WTC11 (cell line): ENCODE measurements at regions not wholly inside any gene's neighbourhood (a gene's known extent, or its start where the extent isn't known, plus 50 kb on each side); places are given as distances from the start of the nearest gene placed in this dataset.

Source experiments
- ATAC-seq: fragments of 200-7000 bp; cut with Tn5 transposase; 2 replicates; pipeline ENCODE4 v1.10.0; 2021; ENCODE audit warnings: mild to moderate bottlenecking, moderate library complexity
- CTCF ChIA-PET: fragments of 300-600 bp; sonication (Branson Sonifier 250); formaldehyde crosslinking; loops from one replicate; lab custom pipeline; 2021; ENCODE audit warnings: antibody characterized with exemption; lab: Charles Lee
- POLR2A ChIA-PET: fragments of 350-600 bp; sonication (Branson Sonifier 250); formaldehyde crosslinking; loops from one replicate; lab custom pipeline; 2021; ENCODE audit warnings: antibody characterized with exemption; lab: Charles Lee
- DNase-seq: peaks from one replicate; pipeline ENCODE4 v3.0.0; 2021; ENCODE audit warnings: low spot score
- H3K27ac Mint-ChIP-seq: 2 replicates; pipeline ENCODE4 v1.8.0; 2021; ENCODE audit warnings: mixed read lengths
- H3K27me3 Mint-ChIP-seq: 2 replicates; pipeline ENCODE4 v1.8.0; 2021; ENCODE audit warnings: low read depth, mild to moderate bottlenecking, moderate library complexity, mixed read lengths
- H3K36me3 Mint-ChIP-seq: 2 replicates; pipeline ENCODE4 v1.8.0; 2021; ENCODE audit warnings: mixed read lengths
- H3K4me1 Mint-ChIP-seq: 2 replicates; pipeline ENCODE4 v1.8.0; 2022; ENCODE audit warnings: mixed read lengths
- H3K4me3 Mint-ChIP-seq: 2 replicates; pipeline ENCODE4 v1.8.0; 2021; ENCODE audit warnings: mild to moderate bottlenecking, moderate library complexity, mixed read lengths
- H3K9me3 Mint-ChIP-seq: 2 replicates; pipeline ENCODE4 v1.8.0; 2021; ENCODE audit warnings: mixed read lengths
- CREB1 ChIP-seq: sonication (generic); formaldehyde crosslinking; IDR thresholded peaks from 2 replicates; pipeline ENCODE4 v1.8.0; 2023; ENCODE audit warnings: mild to moderate bottlenecking, missing genetic modification reagents
- CREM ChIP-seq: sonication (generic); formaldehyde crosslinking; IDR thresholded peaks from 2 replicates; pipeline ENCODE4 v1.8.1; 2022; ENCODE audit warnings: mild to moderate bottlenecking, missing genetic modification reagents, moderate library complexity
- ELF4 ChIP-seq: sonication (generic); formaldehyde crosslinking; IDR thresholded peaks from 2 replicates; pipeline ENCODE4 v1.8.1; 2022; ENCODE audit warnings: low read depth, mild to moderate bottlenecking, moderate library complexity, missing genetic modification reagents
- GABPB1 ChIP-seq: sonication (generic); formaldehyde crosslinking; IDR thresholded peaks from 2 replicates; pipeline ENCODE4 v1.8.1; 2023; ENCODE audit warnings: mild to moderate bottlenecking, missing genetic modification reagents
- HMGA2 ChIP-seq: fragments of 250-450 bp; sonication (Bioruptor Pico); IDR thresholded peaks from 2 replicates; pipeline ENCODE4 v1.4.0; 2021; ENCODE audit warnings: mild to moderate bottlenecking, moderate library complexity
- NFATC4 ChIP-seq: fragments of 250-450 bp; sonication (Bioruptor Pico); IDR thresholded peaks from 2 replicates; pipeline ENCODE4 v1.9.0; 2021; ENCODE audit warnings: mild to moderate bottlenecking
- NFYB ChIP-seq: sonication (generic); formaldehyde crosslinking; conservative IDR thresholded peaks from 2 replicates; pipeline ENCODE4 v1.8.0; 2022; ENCODE audit warnings: low read depth, missing genetic modification reagents
- OVOL2 ChIP-seq: fragments of 250-450 bp; sonication (Bioruptor Pico); IDR thresholded peaks from 2 replicates; pipeline ENCODE4 v1.9.0; 2021; ENCODE audit warnings: mild to moderate bottlenecking, borderline replicate concordance
- RELA ChIP-seq: sonication (generic); formaldehyde crosslinking; IDR thresholded peaks from 2 replicates; pipeline ENCODE4 v1.8.1; 2022; ENCODE audit warnings: missing genetic modification reagents, mild to moderate bottlenecking, borderline replicate concordance
- RORB ChIP-seq: fragments of 250-450 bp; sonication (Bioruptor Pico); IDR thresholded peaks from 2 replicates; pipeline ENCODE4 v1.9.0; 2021; ENCODE audit warnings: mild to moderate bottlenecking
- TCF7 ChIP-seq: sonication (generic); formaldehyde crosslinking; IDR thresholded peaks from 2 replicates; pipeline ENCODE4 v1.8.0; 2022; ENCODE audit warnings: mild to moderate bottlenecking, low read depth, missing genetic modification reagents, moderate library complexity
- TEAD4 ChIP-seq: sonication (generic); formaldehyde crosslinking; IDR thresholded peaks from 2 replicates; pipeline ENCODE4 v1.8.0; 2022; ENCODE audit warnings: mild to moderate bottlenecking, missing genetic modification reagents
- TP53 ChIP-seq: sonication (generic); formaldehyde crosslinking; IDR thresholded peaks from 2 replicates; pipeline ENCODE4 v1.8.1; 2023; ENCODE audit warnings: mild to moderate bottlenecking, missing genetic modification reagents
- TF ChIP-seq, protein P1 (sequence below): sonication (generic); formaldehyde crosslinking; IDR thresholded peaks from 2 replicates; pipeline ENCODE4 v1.8.1; 2022; ENCODE audit warnings: mild to moderate bottlenecking, moderate library complexity, missing genetic modification reagents
- TF ChIP-seq, protein P2 (sequence below): sonication (generic); formaldehyde crosslinking; IDR thresholded peaks from 2 replicates; pipeline ENCODE4 v1.8.0; 2022; ENCODE audit warnings: mild to moderate bottlenecking, missing genetic modification reagents
- TF ChIP-seq, protein P3 (sequence below): fragments of 250-450 bp; sonication (Bioruptor Pico); conservative IDR thresholded peaks from 2 replicates; pipeline ENCODE4 v1.9.0; 2021; ENCODE audit warnings: mild to moderate bottlenecking
- TF ChIP-seq, protein P4 (sequence below): sonication (generic); formaldehyde crosslinking; IDR thresholded peaks from 2 replicates; pipeline ENCODE4 v1.8.1; 2023; ENCODE audit warnings: mild to moderate bottlenecking, missing genetic modification reagents
- TF ChIP-seq, protein P5 (sequence below): fragments of 250-450 bp; sonication (Bioruptor Pico); IDR thresholded peaks from 2 replicates; pipeline ENCODE4 v1.9.0; 2021; ENCODE audit warnings: mild to moderate bottlenecking
- TF ChIP-seq, protein P6 (sequence below): sonication (generic); formaldehyde crosslinking; IDR thresholded peaks from 2 replicates; pipeline ENCODE4 v1.8.1; 2023; ENCODE audit warnings: mild to moderate bottlenecking, missing genetic modification reagents, moderate library complexity

DNA sequence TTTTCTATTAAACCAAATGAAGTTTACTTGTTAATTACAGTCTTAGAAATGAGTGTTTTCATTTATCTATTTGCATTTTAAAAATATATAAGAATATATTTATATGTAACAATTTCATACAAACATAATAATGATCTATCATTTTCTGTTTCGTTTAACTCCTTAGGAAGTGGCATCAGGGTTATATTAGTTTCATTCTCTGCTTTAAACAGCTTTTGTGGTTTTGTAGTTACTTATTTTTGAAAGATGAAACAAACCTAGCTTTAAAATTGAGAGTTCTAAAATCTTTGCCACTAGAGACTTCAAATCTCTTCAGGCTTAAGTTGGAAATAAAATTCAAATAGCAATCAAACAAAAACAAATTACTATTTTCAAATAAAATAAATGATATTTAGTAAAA lies 2110.6 kb downstream of the MRPL39 start (continued):
- TF ChIP-seq, protein P1, sequence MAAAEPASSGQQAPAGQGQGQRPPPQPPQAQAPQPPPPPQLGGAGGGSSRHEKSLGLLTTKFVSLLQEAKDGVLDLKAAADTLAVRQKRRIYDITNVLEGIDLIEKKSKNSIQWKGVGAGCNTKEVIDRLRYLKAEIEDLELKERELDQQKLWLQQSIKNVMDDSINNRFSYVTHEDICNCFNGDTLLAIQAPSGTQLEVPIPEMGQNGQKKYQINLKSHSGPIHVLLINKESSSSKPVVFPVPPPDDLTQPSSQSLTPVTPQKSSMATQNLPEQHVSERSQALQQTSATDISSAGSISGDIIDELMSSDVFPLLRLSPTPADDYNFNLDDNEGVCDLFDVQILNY, result no peak
- TF ChIP-seq, all 79 proteins: peak for 0

DNA sequence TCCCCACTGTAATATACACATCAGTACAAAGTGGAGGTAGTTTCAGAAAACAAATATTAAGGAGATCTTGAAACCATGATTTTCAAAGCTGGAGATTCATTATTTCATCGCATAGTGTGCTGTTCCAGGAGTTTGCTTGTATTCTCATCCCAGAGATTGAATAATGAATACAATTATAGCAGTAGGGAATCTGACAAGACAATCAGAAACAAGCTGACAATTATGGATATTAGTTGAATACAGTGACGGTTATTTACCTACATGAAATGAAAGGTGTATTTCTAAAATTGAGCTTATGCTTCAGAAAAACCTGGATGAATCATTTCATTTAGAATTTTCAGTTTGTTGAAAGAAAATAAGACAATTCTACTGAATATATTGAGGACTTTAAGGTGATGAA lies 2119.0 kb downstream of the MRPL39 start:
- no peak for ATAC-seq
- TF ChIP-seq GABPB1 (no peak), NFATC4 (CRISPR knock-in tag) (no peak), TEAD4 (CRISPR knock-in tag) (no peak), CREM (CRISPR knock-in tag) (no peak), HMGA2 (no peak), TCF7 (CRISPR knock-in tag) (no peak), OVOL2 (CRISPR knock-in tag) (no peak), RELA (CRISPR knock-in tag) (no peak), ELF4 (CRISPR knock-in tag) (no peak), RORB (no peak), TP53 (no peak), CREB1 (CRISPR knock-in tag) (no peak), NFYB (CRISPR knock-in tag) (no peak)
- TF ChIP-seq, protein P2, sequence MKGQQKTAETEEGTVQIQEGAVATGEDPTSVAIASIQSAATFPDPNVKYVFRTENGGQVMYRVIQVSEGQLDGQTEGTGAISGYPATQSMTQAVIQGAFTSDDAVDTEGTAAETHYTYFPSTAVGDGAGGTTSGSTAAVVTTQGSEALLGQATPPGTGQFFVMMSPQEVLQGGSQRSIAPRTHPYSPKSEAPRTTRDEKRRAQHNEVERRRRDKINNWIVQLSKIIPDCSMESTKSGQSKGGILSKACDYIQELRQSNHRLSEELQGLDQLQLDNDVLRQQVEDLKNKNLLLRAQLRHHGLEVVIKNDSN (CRISPR knock-in tag), result no peak
- TF ChIP-seq, protein P3, sequence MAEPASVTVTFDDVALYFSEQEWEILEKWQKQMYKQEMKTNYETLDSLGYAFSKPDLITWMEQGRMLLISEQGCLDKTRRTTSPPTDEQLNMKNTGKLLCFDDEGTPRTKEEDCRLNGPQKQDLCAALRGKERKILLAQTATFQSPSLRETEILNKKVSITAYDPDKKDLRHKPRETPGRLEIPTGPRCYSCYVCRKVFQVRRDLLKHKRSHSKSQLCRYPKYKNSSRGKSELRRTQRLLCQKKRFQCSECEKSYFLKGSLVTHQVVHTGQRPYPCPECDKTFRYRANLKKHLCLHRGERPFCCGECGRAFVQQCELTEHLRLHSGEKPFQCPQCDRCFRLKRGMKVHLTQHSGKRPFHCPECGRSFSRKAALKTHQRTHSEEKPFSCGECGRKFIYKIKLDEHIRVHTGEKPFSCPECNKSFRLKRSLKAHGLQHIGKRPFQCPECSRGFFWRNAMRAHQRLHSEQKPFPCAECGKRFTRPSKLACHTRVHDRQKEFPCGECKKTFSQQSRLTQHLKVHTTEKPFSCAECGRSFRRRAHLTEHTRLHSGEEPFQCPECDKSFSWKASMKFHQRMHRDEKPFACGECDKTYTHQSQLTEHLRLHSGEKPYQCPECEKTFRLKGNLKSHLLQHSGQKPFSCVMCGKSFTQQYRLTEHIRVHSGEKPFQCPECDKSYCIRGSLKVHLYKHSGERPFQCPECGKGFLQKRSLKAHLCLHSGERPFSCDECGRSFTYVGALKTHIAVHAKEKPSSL (CRISPR knock-in tag), result no peak
- TF ChIP-seq, protein P4, sequence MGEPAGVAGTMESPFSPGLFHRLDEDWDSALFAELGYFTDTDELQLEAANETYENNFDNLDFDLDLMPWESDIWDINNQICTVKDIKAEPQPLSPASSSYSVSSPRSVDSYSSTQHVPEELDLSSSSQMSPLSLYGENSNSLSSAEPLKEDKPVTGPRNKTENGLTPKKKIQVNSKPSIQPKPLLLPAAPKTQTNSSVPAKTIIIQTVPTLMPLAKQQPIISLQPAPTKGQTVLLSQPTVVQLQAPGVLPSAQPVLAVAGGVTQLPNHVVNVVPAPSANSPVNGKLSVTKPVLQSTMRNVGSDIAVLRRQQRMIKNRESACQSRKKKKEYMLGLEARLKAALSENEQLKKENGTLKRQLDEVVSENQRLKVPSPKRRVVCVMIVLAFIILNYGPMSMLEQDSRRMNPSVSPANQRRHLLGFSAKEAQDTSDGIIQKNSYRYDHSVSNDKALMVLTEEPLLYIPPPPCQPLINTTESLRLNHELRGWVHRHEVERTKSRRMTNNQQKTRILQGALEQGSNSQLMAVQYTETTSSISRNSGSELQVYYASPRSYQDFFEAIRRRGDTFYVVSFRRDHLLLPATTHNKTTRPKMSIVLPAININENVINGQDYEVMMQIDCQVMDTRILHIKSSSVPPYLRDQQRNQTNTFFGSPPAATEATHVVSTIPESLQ (CRISPR knock-in tag), result no peak
- TF ChIP-seq, protein P5, sequence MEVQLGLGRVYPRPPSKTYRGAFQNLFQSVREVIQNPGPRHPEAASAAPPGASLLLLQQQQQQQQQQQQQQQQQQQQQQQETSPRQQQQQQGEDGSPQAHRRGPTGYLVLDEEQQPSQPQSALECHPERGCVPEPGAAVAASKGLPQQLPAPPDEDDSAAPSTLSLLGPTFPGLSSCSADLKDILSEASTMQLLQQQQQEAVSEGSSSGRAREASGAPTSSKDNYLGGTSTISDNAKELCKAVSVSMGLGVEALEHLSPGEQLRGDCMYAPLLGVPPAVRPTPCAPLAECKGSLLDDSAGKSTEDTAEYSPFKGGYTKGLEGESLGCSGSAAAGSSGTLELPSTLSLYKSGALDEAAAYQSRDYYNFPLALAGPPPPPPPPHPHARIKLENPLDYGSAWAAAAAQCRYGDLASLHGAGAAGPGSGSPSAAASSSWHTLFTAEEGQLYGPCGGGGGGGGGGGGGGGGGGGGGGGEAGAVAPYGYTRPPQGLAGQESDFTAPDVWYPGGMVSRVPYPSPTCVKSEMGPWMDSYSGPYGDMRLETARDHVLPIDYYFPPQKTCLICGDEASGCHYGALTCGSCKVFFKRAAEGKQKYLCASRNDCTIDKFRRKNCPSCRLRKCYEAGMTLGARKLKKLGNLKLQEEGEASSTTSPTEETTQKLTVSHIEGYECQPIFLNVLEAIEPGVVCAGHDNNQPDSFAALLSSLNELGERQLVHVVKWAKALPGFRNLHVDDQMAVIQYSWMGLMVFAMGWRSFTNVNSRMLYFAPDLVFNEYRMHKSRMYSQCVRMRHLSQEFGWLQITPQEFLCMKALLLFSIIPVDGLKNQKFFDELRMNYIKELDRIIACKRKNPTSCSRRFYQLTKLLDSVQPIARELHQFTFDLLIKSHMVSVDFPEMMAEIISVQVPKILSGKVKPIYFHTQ, result no peak
- TF ChIP-seq, protein P6, sequence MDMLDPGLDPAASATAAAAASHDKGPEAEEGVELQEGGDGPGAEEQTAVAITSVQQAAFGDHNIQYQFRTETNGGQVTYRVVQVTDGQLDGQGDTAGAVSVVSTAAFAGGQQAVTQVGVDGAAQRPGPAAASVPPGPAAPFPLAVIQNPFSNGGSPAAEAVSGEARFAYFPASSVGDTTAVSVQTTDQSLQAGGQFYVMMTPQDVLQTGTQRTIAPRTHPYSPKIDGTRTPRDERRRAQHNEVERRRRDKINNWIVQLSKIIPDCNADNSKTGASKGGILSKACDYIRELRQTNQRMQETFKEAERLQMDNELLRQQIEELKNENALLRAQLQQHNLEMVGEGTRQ (CRISPR knock-in tag), result no peak
- TF ChIP-seq, all 79 proteins: peak for 0
- Mint-ChIP-seq H3K36me3 (no peaks in the 10 kb centered on the region), H3K4me1 (peaks cover 3% of the 10 kb centered on the region; the same call in 1 of the 2 replicates), H3K27me3 (no peaks in the 10 kb centered on the region), H3K9me3 (peaks cover 7% of the 10 kb centered on the region; the same call in 1 of the 2 replicates), H3K4me3 (no peak overlapping the region), H3K27ac (no peak overlapping the region)
- POLR2A ChIA-PET, result no interaction called here
- CTCF ChIA-PET, result interaction anchor here (0.7 kb wide), 1 partner anchor 29 kb away, joined by 3 read pairs; no protein-coding TSS in a partner anchor
- no peak for DNase-seq
